ENCODE measurements at regions not wholly inside any gene's neighbourhood (a gene's known extent, or its start where the extent isn't known, plus 50 kb on each side); places are given as distances from the start of the nearest gene placed in this dataset.

DNA sequence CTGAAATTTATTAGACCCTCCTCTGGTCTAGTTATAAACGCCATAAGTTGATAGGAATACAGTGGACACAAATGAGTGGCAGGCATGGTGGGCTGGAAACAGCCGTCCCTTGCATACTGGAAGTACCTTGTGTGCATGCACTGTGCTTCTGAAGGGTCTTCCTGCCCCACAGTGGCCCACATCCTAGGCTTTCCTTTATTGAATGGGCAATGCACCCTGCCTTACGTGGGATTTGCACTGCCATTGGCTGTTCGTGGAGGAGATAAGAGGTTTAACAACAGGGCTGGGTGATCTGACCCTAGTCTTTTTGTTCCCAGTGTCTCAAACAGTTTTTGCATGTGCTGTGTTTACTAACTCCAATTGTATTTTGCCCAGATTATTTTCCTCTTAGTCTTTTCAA lies 480.8 kb downstream of the GADD45G start:
- no peaks in the 10 kb centered on the region for H3K27me3 ChIP-seq (ENCODE audit: insufficient read depth)
- ChIA-PET CTCF (no interaction called here), POLR2A (no interaction called here)
- H3K4me2 ChIP-seq, result no peak overlapping the region
- H3K9me2 ChIP-seq, result no peaks in the 10 kb centered on the region
- TF ChIP-seq RAD21 (IDR thresholded peaks at IDR 0.05; ENCODE audit: low read length), result no peak
- TF ChIP-seq, protein P1, sequence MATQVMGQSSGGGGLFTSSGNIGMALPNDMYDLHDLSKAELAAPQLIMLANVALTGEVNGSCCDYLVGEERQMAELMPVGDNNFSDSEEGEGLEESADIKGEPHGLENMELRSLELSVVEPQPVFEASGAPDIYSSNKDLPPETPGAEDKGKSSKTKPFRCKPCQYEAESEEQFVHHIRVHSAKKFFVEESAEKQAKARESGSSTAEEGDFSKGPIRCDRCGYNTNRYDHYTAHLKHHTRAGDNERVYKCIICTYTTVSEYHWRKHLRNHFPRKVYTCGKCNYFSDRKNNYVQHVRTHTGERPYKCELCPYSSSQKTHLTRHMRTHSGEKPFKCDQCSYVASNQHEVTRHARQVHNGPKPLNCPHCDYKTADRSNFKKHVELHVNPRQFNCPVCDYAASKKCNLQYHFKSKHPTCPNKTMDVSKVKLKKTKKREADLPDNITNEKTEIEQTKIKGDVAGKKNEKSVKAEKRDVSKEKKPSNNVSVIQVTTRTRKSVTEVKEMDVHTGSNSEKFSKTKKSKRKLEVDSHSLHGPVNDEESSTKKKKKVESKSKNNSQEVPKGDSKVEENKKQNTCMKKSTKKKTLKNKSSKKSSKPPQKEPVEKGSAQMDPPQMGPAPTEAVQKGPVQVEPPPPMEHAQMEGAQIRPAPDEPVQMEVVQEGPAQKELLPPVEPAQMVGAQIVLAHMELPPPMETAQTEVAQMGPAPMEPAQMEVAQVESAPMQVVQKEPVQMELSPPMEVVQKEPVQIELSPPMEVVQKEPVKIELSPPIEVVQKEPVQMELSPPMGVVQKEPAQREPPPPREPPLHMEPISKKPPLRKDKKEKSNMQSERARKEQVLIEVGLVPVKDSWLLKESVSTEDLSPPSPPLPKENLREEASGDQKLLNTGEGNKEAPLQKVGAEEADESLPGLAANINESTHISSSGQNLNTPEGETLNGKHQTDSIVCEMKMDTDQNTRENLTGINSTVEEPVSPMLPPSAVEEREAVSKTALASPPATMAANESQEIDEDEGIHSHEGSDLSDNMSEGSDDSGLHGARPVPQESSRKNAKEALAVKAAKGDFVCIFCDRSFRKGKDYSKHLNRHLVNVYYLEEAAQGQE (IDR thresholded peaks at IDR 0.05; ENCODE audit: low read depth, low read length), result no peak
- TF ChIP-seq NRF1 (IDR thresholded peaks at IDR 0.05; ENCODE audit: low read depth, low read length), result no peak
- no peak for TF ChIP-seq CHD2 (IDR thresholded peaks at IDR 0.05; ENCODE audit: low read length, partially characterized antibody)
- TF ChIP-seq SMC3 (IDR thresholded peaks at IDR 0.05; ENCODE audit: low read depth, low read length), result no peak
- no peak for TF ChIP-seq JUND (IDR thresholded peaks at IDR 0.05)
- no peak for TF ChIP-seq SIN3A (IDR thresholded peaks at IDR 0.05; ENCODE audit: borderline replicate concordance, low read depth, low read length)
- TF ChIP-seq MEF2A (IDR thresholded peaks at IDR 0.05; ENCODE audit: borderline replicate concordance, low read depth), result no peak
- TF ChIP-seq RCOR1 (IDR thresholded peaks at IDR 0.05; ENCODE audit: low read length), result no peak
- no peak for TF ChIP-seq TEAD4 (IDR thresholded peaks at IDR 0.05; ENCODE audit: borderline replicate concordance, insufficient read depth)
- no peak for TF ChIP-seq USF2 (IDR thresholded peaks at IDR 0.05; ENCODE audit: borderline replicate concordance, low read depth, low read length)
- no peak for TF ChIP-seq MXI1 (IDR thresholded peaks at IDR 0.05; ENCODE audit: low read depth, low read length)
- no peak overlapping the region for H3K27ac ChIP-seq (ENCODE audit: low read depth in 2 of 2, low read length in 1 of 2)
- no peaks in the 10 kb centered on the region for H3K36me3 ChIP-seq (replicated peaks in 1 of 2; ENCODE audit: control insufficient read depth in 1 of 2, insufficient read depth in 2 of 2, low read length in 1 of 2)
- H3F3A ChIP-seq (replicated peaks; ENCODE audit: insufficient read depth), result no peaks in the 10 kb centered on the region
- no peaks in the 10 kb centered on the region for H3K4me1 ChIP-seq (ENCODE audit: control insufficient read depth in 1 of 2, insufficient read depth in 2 of 2, low read depth in 1 of 2, low read length in 1 of 2)
- no peaks in the 10 kb centered on the region for H3K79me2 ChIP-seq (ENCODE audit: insufficient read depth)
- 34% methylated on average over 4 of the region's 4 CpGs for WGBS (ENCODE audit: low lambda C conversion rate)
- no peaks in the 10 kb centered on the region for H4K20me1 ChIP-seq (ENCODE audit: insufficient read depth)
- no peak overlapping the region for H2AFZ ChIP-seq (ENCODE audit: low read depth)
- no peak for DNase-seq
- no peaks in the 10 kb centered on the region for H3K9me3 ChIP-seq
- H3K4me3 ChIP-seq (ENCODE audit: low read depth in 2 of 2, low read length in 1 of 2), result no peak overlapping the region
- no peak overlapping the region for H3K9ac ChIP-seq

DNA sequence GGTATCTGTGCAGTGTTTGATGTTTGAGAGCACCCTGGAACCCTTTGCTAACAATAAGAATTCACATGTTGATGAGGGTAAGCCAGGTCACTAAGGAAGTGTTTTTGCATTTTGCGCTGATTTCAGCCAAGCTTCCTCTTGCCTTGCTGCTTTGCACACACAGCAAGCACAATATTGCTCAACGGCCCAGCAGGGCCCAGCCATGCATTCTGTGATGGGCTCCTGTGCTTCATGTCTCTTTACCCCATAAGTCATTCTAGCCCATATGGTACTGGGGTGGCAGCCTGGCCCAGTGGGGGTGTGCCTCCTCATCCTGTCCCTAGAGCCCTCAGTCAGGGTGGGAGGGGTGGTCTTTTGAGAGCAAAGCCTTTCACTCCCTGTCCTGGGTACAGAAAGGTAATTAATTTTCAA lies 481.3 kb downstream of the GADD45G start:
- no peaks in the 10 kb centered on the region for H3K4me1 ChIP-seq (ENCODE audit: control insufficient read depth in 1 of 2, insufficient read depth in 2 of 2, low read depth in 1 of 2, low read length in 1 of 2)
- DNase-seq, result no peak
- 44% methylated on average over 2 of the region's 2 CpGs for WGBS (ENCODE audit: low lambda C conversion rate)
- H3K27ac ChIP-seq (ENCODE audit: low read depth in 2 of 2, low read length in 1 of 2), result no peak overlapping the region
- no peaks in the 10 kb centered on the region for H3K9me3 ChIP-seq
- no peaks in the 10 kb centered on the region for H3K79me2 ChIP-seq (ENCODE audit: insufficient read depth)
- CTCF ChIA-PET, result no interaction called here
- no peaks in the 10 kb centered on the region for H3K9me2 ChIP-seq
- no peak for TF ChIP-seq RCOR1 (IDR thresholded peaks at IDR 0.05; ENCODE audit: low read length)
- TF ChIP-seq SIN3A (IDR thresholded peaks at IDR 0.05; ENCODE audit: borderline replicate concordance, low read depth, low read length), result no peak
- TF ChIP-seq, protein P2, sequence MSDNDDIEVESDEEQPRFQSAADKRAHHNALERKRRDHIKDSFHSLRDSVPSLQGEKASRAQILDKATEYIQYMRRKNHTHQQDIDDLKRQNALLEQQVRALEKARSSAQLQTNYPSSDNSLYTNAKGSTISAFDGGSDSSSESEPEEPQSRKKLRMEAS (IDR thresholded peaks at IDR 0.05; ENCODE audit: low read depth), result no peak
- TF ChIP-seq FOXM1 (IDR thresholded peaks at IDR 0.05; ENCODE audit: low read depth), result no peak
- TF ChIP-seq MEF2A (IDR thresholded peaks at IDR 0.05; ENCODE audit: borderline replicate concordance, low read depth), result no peak
- no peak for TF ChIP-seq RAD21 (IDR thresholded peaks at IDR 0.05; ENCODE audit: low read length)
- no peak for TF ChIP-seq POLR2AphosphoS5 (IDR thresholded peaks at IDR 0.05; ENCODE audit: low read depth, low read length)
- no peak for TF ChIP-seq CHD2 (IDR thresholded peaks at IDR 0.05; ENCODE audit: low read length, partially characterized antibody)
- no peak for TF ChIP-seq MXI1 (IDR thresholded peaks at IDR 0.05; ENCODE audit: low read depth, low read length)
- no peaks in the 10 kb centered on the region for H4K20me1 ChIP-seq (ENCODE audit: insufficient read depth)
- no peaks in the 10 kb centered on the region for H3K36me3 ChIP-seq (replicated peaks in 1 of 2; ENCODE audit: control insufficient read depth in 1 of 2, insufficient read depth in 2 of 2, low read length in 1 of 2)
- H2AFZ ChIP-seq (ENCODE audit: low read depth), result no peak overlapping the region
- H3K4me2 ChIP-seq, result no peak overlapping the region
- no peak overlapping the region for H3K9ac ChIP-seq
- no peak overlapping the region for H3K4me3 ChIP-seq (ENCODE audit: low read depth in 2 of 2, low read length in 1 of 2)
- H3F3A ChIP-seq (replicated peaks; ENCODE audit: insufficient read depth), result no peaks in the 10 kb centered on the region
- POLR2A ChIA-PET, result no interaction called here
- H3K27me3 ChIP-seq (ENCODE audit: insufficient read depth), result no peaks in the 10 kb centered on the region

All from SK-N-SH (cell line).